Endothelial cell of umbilical vein (primary cell): ENCODE measurements at regions not wholly inside any gene's neighbourhood (a gene's known extent, or its start where the extent isn't known, plus 50 kb on each side); places are given as distances from the start of the nearest gene placed in this dataset.

Experiments used
- BruUV-seq: library from RNA; stranded (reverse); fragments of 400-500 nt; replicated peaks from 2 replicates; lab custom pipeline; 2021; lab: Mats Ljungman, UMichigan
- CTCF ChIA-PET: fragments of 300-600, 350-600 bp; sonication (Branson Sonifier 250); formaldehyde crosslinking; loops from one replicate; lab custom pipeline; 2021; ENCODE audit warnings: antibody characterized with exemption, inconsistent platforms; lab: Charles Lee
- POLR2A ChIA-PET: fragments of 300-600, 350-600 bp; sonication (Branson Sonifier 250); formaldehyde crosslinking; loops from one replicate; lab custom pipeline; 2021; ENCODE audit warnings: antibody characterized with exemption, inconsistent platforms; lab: Charles Lee
- DNase-seq: peaks from one replicate; pipeline ENCODE4 v3.0.0-alpha.2; 2011; ENCODE audit warnings: low read depth, low spot score
- FAIRE-seq: peaks from 2 replicates; lab custom pipeline; 2011; peaks lifted over from hg19 to GRCh38; lab: Jason Lieb, UNC
- H2AFZ ChIP-seq: 2 replicates; pipeline ENCODE4 v1.6.0; 2012; ENCODE audit warnings: low read depth, low read length, control low read depth, inconsistent platforms
- H3K27ac ChIP-seq: 2 replicates; pipeline ENCODE4 v1.5.1; 2011; ENCODE audit warnings: low read depth, mild to moderate bottlenecking, control low read depth, low read length, moderate library complexity; ENCODE audit not compliant: insufficient read depth
- H3K27me3 ChIP-seq, 2 experiments: 2 replicates each; pipeline versions ENCODE4 v1.6.0 to v1.6.1; 2011; ENCODE audit warnings: low read length in 2 of 2, mixed read lengths in 1 of 2; ENCODE audit not compliant: control insufficient read depth in 2 of 2, insufficient read depth in 2 of 2
- H3K36me3 ChIP-seq, 2 experiments: 2 replicates in 1 of 2; 3 replicates in 1 of 2; pipeline ENCODE4 v1.5.1; 2011; ENCODE audit warnings: low read length in 2 of 2, mild to moderate bottlenecking in 1 of 2, moderate library complexity in 1 of 2; ENCODE audit not compliant: control insufficient read depth in 2 of 2, insufficient read depth in 2 of 2; ENCODE audit errors: extremely low read depth in 1 of 2
- H3K4me1 ChIP-seq: 3 replicates; pipeline ENCODE4 v1.5.1; 2011; ENCODE audit warnings: mild to moderate bottlenecking, low read length; ENCODE audit not compliant: control insufficient read depth, insufficient read depth; ENCODE audit errors: extremely low read depth
- H3K4me2 ChIP-seq: 2 replicates; pipeline ENCODE4 v1.6.1; 2011; ENCODE audit warnings: low read length, control low read depth, mixed read lengths; ENCODE audit not compliant: insufficient read depth
- H3K4me3 ChIP-seq, 3 experiments: fragments of 200-600 bp in 1 of 3; sonication (generic), shearing (Covaris generic) in 1 of 3; replicated peaks in 1 of 3; 2 replicates each; pipeline ENCODE4 v1.5.1; 2011 to 2016; ENCODE audit warnings: control low read depth in 3 of 3, low read length in 3 of 3, mild to moderate bottlenecking in 2 of 3, inconsistent platforms in 1 of 3, low read depth in 1 of 3, moderate library complexity in 1 of 3; ENCODE audit not compliant: insufficient read depth in 1 of 3
- H3K79me2 ChIP-seq: 2 replicates; pipeline ENCODE4 v1.6.0; 2012; ENCODE audit warnings: low read length, inconsistent platforms; ENCODE audit not compliant: control insufficient read depth, insufficient read depth
- H3K9ac ChIP-seq: replicated peaks from 2 replicates; pipeline ENCODE3; 2011; ENCODE audit warnings: low read length, control low read depth; ENCODE audit not compliant: insufficient read depth; ENCODE audit errors: extremely low read depth
- H3K9me1 ChIP-seq: replicated peaks from 3 replicates; pipeline ENCODE4 v1.6.0; 2011; ENCODE audit warnings: mild to moderate bottlenecking, low read length; ENCODE audit not compliant: control insufficient read depth, insufficient read depth; ENCODE audit errors: extremely low read depth
- H3K9me3 ChIP-seq: replicated peaks from 2 replicates; pipeline ENCODE4 v1.5.1; 2012; ENCODE audit warnings: low read length, inconsistent platforms; ENCODE audit not compliant: control insufficient read depth, insufficient read depth
- H4K20me1 ChIP-seq: replicated peaks from 2 replicates; pipeline ENCODE3; 2011; ENCODE audit warnings: mild to moderate bottlenecking, low read length; ENCODE audit not compliant: control insufficient read depth, insufficient read depth; ENCODE audit errors: extremely low read depth
- CTCF ChIP-seq, 2 donors: IDR thresholded peaks; 1 replicate in 1 of 2; 2 replicates in 1 of 2; pipeline ENCODE4 v1.5.1; 2011; ENCODE audit warnings: low read length in 2 of 2, mild to moderate bottlenecking in 2 of 2, moderate library complexity in 2 of 2, control low read depth in 1 of 2, inconsistent platforms in 1 of 2, low read depth in 1 of 2; ENCODE audit not compliant: insufficient read depth in 1 of 2; ENCODE audit errors: extremely low read depth in 1 of 2
- EZH2 ChIP-seq: IDR thresholded peaks from 2 replicates; pipeline ENCODE4 v1.6.1; 2012; ENCODE audit warnings: borderline replicate concordance, low read depth, mild to moderate bottlenecking, moderate library complexity, low read length, inconsistent platforms; ENCODE audit not compliant: severe bottlenecking
- FOS ChIP-seq: IDR thresholded peaks from 2 replicates; pipeline ENCODE4 v1.6.1; 2011; ENCODE audit warnings: mild to moderate bottlenecking, low read length, moderate library complexity, borderline replicate concordance; ENCODE audit not compliant: insufficient read depth
- GATA2 ChIP-seq: IDR thresholded peaks from 2 replicates; pipeline ENCODE4 v1.7.0; 2011; ENCODE audit warnings: low read depth, mild to moderate bottlenecking, moderate library complexity, mixed read lengths, low read length; ENCODE audit not compliant: insufficient read length, insufficient read depth
- JUN ChIP-seq: IDR thresholded peaks from 2 replicates; pipeline ENCODE4 v1.6.1; 2011; ENCODE audit warnings: borderline replicate concordance, low read depth; ENCODE audit not compliant: insufficient read length, insufficient read depth
- MAX ChIP-seq: IDR thresholded peaks from 2 replicates; pipeline ENCODE4 v1.6.1; 2011; ENCODE audit not compliant: insufficient read depth, insufficient read length
- MYC ChIP-seq: IDR thresholded peaks from one replicate; pipeline ENCODE4 v1.6.1; 2011; ENCODE audit warnings: mild to moderate bottlenecking, low read depth, low read length
- POLR2A ChIP-seq: IDR thresholded peaks from 2 replicates; pipeline ENCODE4 v1.6.1; 2012; ENCODE audit warnings: low read depth, mild to moderate bottlenecking, control low read depth, low read length
- POLR2AphosphoS5 ChIP-seq: IDR thresholded peaks from 2 replicates; pipeline ENCODE4 v1.6.1; 2012; ENCODE audit warnings: low read depth, mild to moderate bottlenecking, control low read depth, low read length, moderate library complexity; ENCODE audit not compliant: insufficient read depth
- dilution Hi-C: fragments of 300-500 bp; cut with MboI; formaldehyde crosslinking; loops from one replicate; pipeline ENCODE4 v1.15.0; 2019; ENCODE audit warnings: low sequenced_read_pairs; ENCODE audit not compliant: extremely low pct_ligation_motif_present
- intact Hi-C: fragments of 100-400 bp; cut with micrococcal nuclease; formaldehyde crosslinking; loops from one replicate; pipeline ENCODE4 v1.10.0; 2022

- Histone ChIP-seq H3K4me2 (no peak overlapping the region), H3K27me3 (peaks cover 2 to 7% of the 10 kb centered on the region in 2 experiments), H3K36me3 (no peaks in the 10 kb centered on the region), H3K4me1 (no peaks in the 10 kb centered on the region), H3K27ac (no peak overlapping the region), H3K9me1 (no peaks in the 10 kb centered on the region), H3K9ac (no peak overlapping the region), H2AFZ (no peak overlapping the region), H3K4me3 (no peak overlapping the region), H3K79me2 (no peaks in the 10 kb centered on the region), H3K9me3 (no peaks in the 10 kb centered on the region), H4K20me1 (no peaks in the 10 kb centered on the region)
- intact Hi-C loops (no loop called here), dilution Hi-C loops (no loop called here)
- DNase-seq (no peak), FAIRE-seq (no peak)
- POLR2A ChIA-PET: no interaction called here
- CTCF ChIA-PET: interaction anchor here (1.1 kb wide), 1 partner anchor 184 kb away, joined by 4 read pairs; no protein-coding TSS in a partner anchor
- TF ChIP-seq FOS: no peak
- no peak for TF ChIP-seq POLR2AphosphoS5
- TF ChIP-seq MYC: no peak
- no peak for TF ChIP-seq JUN
- TF ChIP-seq GATA2: no peak
- TF ChIP-seq MAX: no peak
- TF ChIP-seq CTCF (IDR thresholded peaks at IDR 0.05; ENCODE audit: extremely low read depth in 1 of 2, insufficient read depth in 1 of 2, low read depth in 1 of 2, low read length in 2 of 2): no peak
- no peak for TF ChIP-seq POLR2A
- no peak for TF ChIP-seq EZH2
- no TSS peak for BruUV-seq
Observed at GRCh38 chr2:64338910-64339500, 115.0 kb upstream of the LGALSL start.
